PC-9 (cell line): ENCODE measurements at regions not wholly inside any gene's neighbourhood (a gene's known extent, or its start where the extent isn't known, plus 50 kb on each side); places are given as distances from the start of the nearest gene placed in this dataset.

ENCODE experiments used
- EZH2 ChIP-seq: fragments of 200-600 bp; sonication (generic); IDR thresholded peaks from 2 replicates; pipeline ENCODE4 v1.8.0; 2017; ENCODE audit warnings: antibody characterized with exemption, low read depth
- TF ChIP-seq, protein P1 (sequence below): fragments of 200-600 bp; sonication (generic); conservative IDR thresholded peaks from 2 replicates; pipeline ENCODE4 v1.6.1; 2017; ENCODE audit warnings: mixed run types, antibody characterized with exemption, mild to moderate bottlenecking, moderate library complexity

DNA sequence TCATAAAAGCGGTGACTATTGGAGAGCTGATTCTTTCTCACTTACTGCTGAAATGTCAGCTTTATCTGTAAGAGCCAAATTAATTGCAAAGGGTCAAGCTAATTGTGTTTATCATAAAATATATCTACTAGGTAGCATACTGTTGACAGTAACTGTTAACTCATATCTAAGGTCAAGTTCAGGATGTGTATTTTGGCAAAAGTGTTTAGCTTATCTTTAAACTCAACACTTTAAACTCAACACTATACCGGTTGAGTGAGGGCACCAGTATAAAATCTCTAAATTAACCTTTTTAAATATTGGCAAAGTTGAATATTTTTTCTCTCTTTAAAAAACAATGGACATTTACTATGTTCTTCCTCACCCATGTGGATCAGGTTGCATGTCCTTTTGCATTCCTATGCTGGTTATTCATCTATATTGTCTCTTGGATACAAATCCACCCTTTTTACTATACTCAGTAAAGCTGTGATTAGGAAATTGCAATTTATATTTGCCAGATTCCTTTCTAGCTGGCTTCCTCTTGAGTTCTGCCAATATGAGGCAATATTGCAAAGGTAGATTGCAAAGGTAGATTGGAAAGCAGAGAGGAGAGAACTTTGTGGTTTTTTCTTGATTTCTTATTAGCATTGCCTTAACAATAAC lies 344.6 kb upstream of the DCBLD2 start:
- TF ChIP-seq, protein P1, sequence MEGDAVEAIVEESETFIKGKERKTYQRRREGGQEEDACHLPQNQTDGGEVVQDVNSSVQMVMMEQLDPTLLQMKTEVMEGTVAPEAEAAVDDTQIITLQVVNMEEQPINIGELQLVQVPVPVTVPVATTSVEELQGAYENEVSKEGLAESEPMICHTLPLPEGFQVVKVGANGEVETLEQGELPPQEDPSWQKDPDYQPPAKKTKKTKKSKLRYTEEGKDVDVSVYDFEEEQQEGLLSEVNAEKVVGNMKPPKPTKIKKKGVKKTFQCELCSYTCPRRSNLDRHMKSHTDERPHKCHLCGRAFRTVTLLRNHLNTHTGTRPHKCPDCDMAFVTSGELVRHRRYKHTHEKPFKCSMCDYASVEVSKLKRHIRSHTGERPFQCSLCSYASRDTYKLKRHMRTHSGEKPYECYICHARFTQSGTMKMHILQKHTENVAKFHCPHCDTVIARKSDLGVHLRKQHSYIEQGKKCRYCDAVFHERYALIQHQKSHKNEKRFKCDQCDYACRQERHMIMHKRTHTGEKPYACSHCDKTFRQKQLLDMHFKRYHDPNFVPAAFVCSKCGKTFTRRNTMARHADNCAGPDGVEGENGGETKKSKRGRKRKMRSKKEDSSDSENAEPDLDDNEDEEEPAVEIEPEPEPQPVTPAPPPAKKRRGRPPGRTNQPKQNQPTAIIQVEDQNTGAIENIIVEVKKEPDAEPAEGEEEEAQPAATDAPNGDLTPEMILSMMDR = no peak
- TF ChIP-seq EZH2 = no peak
